ENCODE measurements at regions not wholly inside any gene's neighbourhood (a gene's known extent, or its start where the extent isn't known, plus 50 kb on each side); places are given as distances from the start of the nearest gene placed in this dataset.

GRCh38 chrX:145886469-145886868 is 68.8 kb downstream of the SLITRK2 start:
- TF ChIP-seq SRF (IDR thresholded peaks at IDR 0.05; ENCODE audit: low read depth in 2 of 2, low read length in 2 of 2), result no peak
- no peak for TF ChIP-seq SREBF1 (IDR thresholded peaks at IDR 0.05; ENCODE audit: low read length)
- no peak for TF ChIP-seq SP1 (IDR thresholded peaks at IDR 0.05; ENCODE audit: low read depth, low read length)
- no peak for TF ChIP-seq CTCF (IDR thresholded peaks at IDR 0.05 in 2 of 3, conservative IDR thresholded peaks at IDR 0.05 in 1 of 3; ENCODE audit: control insufficient read depth in 2 of 3, extremely low read depth in 1 of 3, insufficient read depth in 1 of 3, low read depth in 3 of 3, low read length in 3 of 3)
- TF ChIP-seq MYC (IDR thresholded peaks at IDR 0.05; ENCODE audit: insufficient read depth, insufficient read length, insufficient replicate concordance, low read length, severe bottlenecking), result no peak
- no peak for TF ChIP-seq PKNOX1 (IDR thresholded peaks at IDR 0.05)
- no peak for TF ChIP-seq REST (IDR thresholded peaks at IDR 0.05; ENCODE audit: low read depth, low read length)
